OCI-LY1 (cell line): ENCODE measurements at regions not wholly inside any gene's neighbourhood (a gene's known extent, or its start where the extent isn't known, plus 50 kb on each side); places are given as distances from the start of the nearest gene placed in this dataset.

Experiments used
- EZH2 ChIP-seq: fragments of 200-600 bp; sonication (generic), shearing (Covaris generic); IDR thresholded peaks from 2 replicates; pipeline ENCODE4 v1.8.0; 2017; ENCODE audit warnings: borderline replicate concordance, mixed run types, mild to moderate bottlenecking, antibody characterized with exemption, low read length, moderate library complexity, mixed read lengths
- TF ChIP-seq, protein P1 (sequence below): fragments of 200-600 bp; sonication (generic), shearing (Covaris generic); IDR thresholded peaks from 2 replicates; pipeline ENCODE4 v1.5.1; 2017; ENCODE audit warnings: mild to moderate bottlenecking, antibody characterized with exemption, low read length, moderate library complexity, mixed read lengths

DNA sequence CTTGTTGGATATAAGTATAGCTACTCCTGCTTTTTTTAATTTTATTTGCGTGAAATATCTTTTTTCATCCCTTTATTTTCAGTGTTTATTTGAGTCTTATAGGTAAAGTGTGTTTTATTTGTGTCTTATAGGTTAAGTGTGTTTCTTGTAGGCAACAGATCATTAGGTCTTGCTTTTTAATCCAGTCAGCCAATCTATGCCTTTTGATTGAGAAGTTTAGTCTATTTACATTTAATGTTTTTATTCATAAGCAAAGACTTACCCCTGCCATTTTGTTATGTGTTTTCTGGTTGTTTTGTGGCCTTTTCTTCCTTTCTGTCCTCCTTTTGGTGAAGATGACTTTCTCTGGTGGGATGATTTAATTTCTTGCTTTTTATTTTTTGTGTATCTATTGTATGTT is 232.0 kb downstream of the RAP2B start:
- TF ChIP-seq, protein P1, sequence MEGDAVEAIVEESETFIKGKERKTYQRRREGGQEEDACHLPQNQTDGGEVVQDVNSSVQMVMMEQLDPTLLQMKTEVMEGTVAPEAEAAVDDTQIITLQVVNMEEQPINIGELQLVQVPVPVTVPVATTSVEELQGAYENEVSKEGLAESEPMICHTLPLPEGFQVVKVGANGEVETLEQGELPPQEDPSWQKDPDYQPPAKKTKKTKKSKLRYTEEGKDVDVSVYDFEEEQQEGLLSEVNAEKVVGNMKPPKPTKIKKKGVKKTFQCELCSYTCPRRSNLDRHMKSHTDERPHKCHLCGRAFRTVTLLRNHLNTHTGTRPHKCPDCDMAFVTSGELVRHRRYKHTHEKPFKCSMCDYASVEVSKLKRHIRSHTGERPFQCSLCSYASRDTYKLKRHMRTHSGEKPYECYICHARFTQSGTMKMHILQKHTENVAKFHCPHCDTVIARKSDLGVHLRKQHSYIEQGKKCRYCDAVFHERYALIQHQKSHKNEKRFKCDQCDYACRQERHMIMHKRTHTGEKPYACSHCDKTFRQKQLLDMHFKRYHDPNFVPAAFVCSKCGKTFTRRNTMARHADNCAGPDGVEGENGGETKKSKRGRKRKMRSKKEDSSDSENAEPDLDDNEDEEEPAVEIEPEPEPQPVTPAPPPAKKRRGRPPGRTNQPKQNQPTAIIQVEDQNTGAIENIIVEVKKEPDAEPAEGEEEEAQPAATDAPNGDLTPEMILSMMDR, result no peak
- no peak for TF ChIP-seq EZH2
